Omental fat pad (tissue), 3 donors: ENCODE measurements at regions not wholly inside any gene's neighbourhood (a gene's known extent, or its start where the extent isn't known, plus 50 kb on each side); places are given as distances from the start of the nearest gene placed in this dataset.

Experiments
- ATAC-seq: fragments of 150-250 bp; one replicate; pipeline ENCODE4 v1.9.1; 2016; ENCODE audit warnings: mild to moderate bottlenecking, moderate library complexity; ENCODE audit not compliant: low FRiP score
- DNase-seq: peaks from one replicate; pipeline ENCODE4 v3.0.0-alpha.2; 2019; ENCODE audit warnings: low spot score
- CTCF ChIP-seq, 3 donors: fragments of 450-650 bp; IDR thresholded peaks; one replicate each; pipeline ENCODE4 v1.5.1; 2016 to 2017; ENCODE audit warnings: antibody characterized with exemption in 3 of 3, mild to moderate bottlenecking in 3 of 3, moderate library complexity in 2 of 3

GRCh38 chr6:154661768-154662167, 71.4 kb upstream of the SCAF8 start:
- no peak for ATAC-seq
- DNase-seq = no peak
- no peak for TF ChIP-seq CTCF (IDR thresholded peaks at IDR 0.05)

- no peak for TF ChIP-seq CTCF (IDR thresholded peaks at IDR 0.05)
- no peak for DNase-seq
- ATAC-seq = no peak
Observed at GRCh38 chr6:154664287-154664686, 68.9 kb upstream of the SCAF8 start.

- ATAC-seq (no peak), DNase-seq (no peak)
- TF ChIP-seq CTCF (IDR thresholded peaks at IDR 0.05) = no peak
Observed at GRCh38 chr6:154668156-154668555, 65.1 kb upstream of the SCAF8 start.

- ATAC-seq (no peak), DNase-seq (no peak)
- no peak for TF ChIP-seq CTCF (IDR thresholded peaks at IDR 0.05)
Observed at GRCh38 chr6:154672086-154672485, 61.1 kb upstream of the SCAF8 start.

GRCh38 chr6:154673919-154674318, 59.3 kb upstream of the SCAF8 start:
- TF ChIP-seq CTCF (IDR thresholded peaks at IDR 0.05) = no peak
- no peak for DNase-seq
- no peak for ATAC-seq

- peak; percentile 99 for ATAC-seq
- peak; percentile 85 for DNase-seq
- TF ChIP-seq CTCF (IDR thresholded peaks at IDR 0.05) = peak in 2 of 3 donors; percentile 84 to 85
Observed at GRCh38 chr6:154675602-154676088, 57.6 kb upstream of the SCAF8 start.

GRCh38 chr6:154682633-154683125, 50.5 kb upstream of the SCAF8 start:
- no peak for DNase-seq
- no peak for TF ChIP-seq CTCF (IDR thresholded peaks at IDR 0.05)
- ATAC-seq = no peak
